H7 (cell line): ENCODE measurements at regions not wholly inside any gene's neighbourhood (a gene's known extent, or its start where the extent isn't known, plus 50 kb on each side); places are given as distances from the start of the nearest gene placed in this dataset.

Experiments used
- DNase-seq: peaks from one replicate; pipeline ENCODE4 v3.0.0; 2012
- H3K27me3 ChIP-seq: 2 replicates; pipeline ENCODE4 v1.6.0; 2011; ENCODE audit warnings: mild to moderate bottlenecking, low read length; ENCODE audit not compliant: control insufficient read depth, insufficient read depth
- H3K36me3 ChIP-seq: replicated peaks from 2 replicates; pipeline ENCODE4 v1.5.1; 2011; ENCODE audit warnings: low read length; ENCODE audit not compliant: control insufficient read depth, insufficient read depth
- H3K4me3 ChIP-seq: 2 replicates; pipeline ENCODE4 v1.5.1; 2011; ENCODE audit warnings: low read depth, mild to moderate bottlenecking, control low read depth, low read length, moderate library complexity; ENCODE audit not compliant: insufficient read depth

- no peak overlapping the region for H3K4me3 ChIP-seq
- H3K27me3 ChIP-seq = no peaks in the 10 kb centered on the region
- H3K36me3 ChIP-seq = no peaks in the 10 kb centered on the region
- no peak for DNase-seq
Observed at GRCh38 chr9:24413651-24414050, 132.0 kb downstream of the IZUMO3 start.

GRCh38 chr9:24398466-24398865 lies 147.2 kb downstream of the IZUMO3 start:
- H3K36me3 ChIP-seq = no peaks in the 10 kb centered on the region
- H3K27me3 ChIP-seq = no peaks in the 10 kb centered on the region
- no peak overlapping the region for H3K4me3 ChIP-seq
- no peak for DNase-seq

- Histone ChIP-seq H3K27me3 (no peaks in the 10 kb centered on the region), H3K4me3 (no peak overlapping the region), H3K36me3 (no peaks in the 10 kb centered on the region)
- no peak for DNase-seq
Observed at GRCh38 chr9:24391095-24391494, 154.6 kb downstream of the IZUMO3 start.

- Histone ChIP-seq H3K27me3 (no peaks in the 10 kb centered on the region), H3K4me3 (no peak overlapping the region), H3K36me3 (no peaks in the 10 kb centered on the region)
- no peak for DNase-seq
Observed at GRCh38 chr9:24385077-24385476, 160.6 kb downstream of the IZUMO3 start.

GRCh38 chr9:24382566-24382965 lies 163.1 kb downstream of the IZUMO3 start:
- DNase-seq = no peak
- Histone ChIP-seq H3K4me3 (no peak overlapping the region), H3K36me3 (no peaks in the 10 kb centered on the region), H3K27me3 (no peaks in the 10 kb centered on the region)

GRCh38 chr9:24381205-24381604 lies 164.5 kb downstream of the IZUMO3 start:
- DNase-seq = no peak
- H3K36me3 ChIP-seq = no peaks in the 10 kb centered on the region
- H3K27me3 ChIP-seq = no peaks in the 10 kb centered on the region
- no peak overlapping the region for H3K4me3 ChIP-seq

GRCh38 chr9:24359046-24359445 lies 186.7 kb downstream of the IZUMO3 start:
- no peak for DNase-seq
- H3K27me3 ChIP-seq = no peaks in the 10 kb centered on the region
- H3K4me3 ChIP-seq = no peak overlapping the region

DNA sequence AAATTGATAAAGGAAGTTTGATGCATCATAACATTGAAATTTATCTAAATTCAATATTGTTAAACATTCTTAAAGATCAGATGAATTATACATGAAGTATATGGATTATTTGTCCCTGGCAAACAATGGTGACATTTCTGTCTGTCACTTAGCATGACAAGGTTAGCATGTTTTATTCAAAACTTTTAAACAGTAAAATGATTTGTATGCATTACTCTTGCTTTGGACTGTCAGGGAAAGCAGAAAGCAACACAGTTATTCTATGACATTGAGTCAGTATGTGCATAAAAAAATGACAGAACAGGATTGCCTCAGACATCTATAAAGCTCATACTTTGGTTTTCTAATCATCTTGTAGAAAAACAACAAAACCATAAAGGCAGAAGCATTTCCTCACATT lies 193.7 kb downstream of the IZUMO3 start:
- DNase-seq = no peak
- no peak overlapping the region for H3K4me3 ChIP-seq
- no peaks in the 10 kb centered on the region for H3K27me3 ChIP-seq
- H3K36me3 ChIP-seq = no peaks in the 10 kb centered on the region

More at GRCh38 chr9:24359046-24359445, 186.7 kb downstream of the IZUMO3 start:
- H3K36me3 ChIP-seq = no peaks in the 10 kb centered on the region

DNA sequence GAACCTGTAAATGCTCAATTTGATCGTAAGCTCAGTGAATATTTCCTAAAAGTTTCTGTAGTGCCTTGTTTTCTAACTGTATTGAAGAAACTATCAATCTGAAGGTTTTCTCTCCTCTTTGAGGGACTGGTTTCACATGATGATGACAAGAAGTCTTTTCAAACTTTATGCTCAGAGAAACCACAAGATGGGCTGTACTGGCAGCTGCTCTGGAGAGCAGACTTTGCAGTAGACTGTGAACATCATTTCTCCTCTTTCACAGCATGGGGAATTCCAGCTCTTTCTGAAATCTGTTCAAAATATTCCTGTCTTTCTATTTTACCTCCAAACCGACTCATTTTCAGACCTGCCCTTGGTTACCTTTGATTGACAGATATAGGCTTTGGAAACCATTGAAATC lies 194.4 kb downstream of the IZUMO3 start:
- DNase-seq = no peak
- H3K27me3 ChIP-seq = no peaks in the 10 kb centered on the region
- no peak overlapping the region for H3K4me3 ChIP-seq
- no peaks in the 10 kb centered on the region for H3K36me3 ChIP-seq

GRCh38 chr9:24342457-24342856 lies 203.2 kb downstream of the IZUMO3 start:
- Histone ChIP-seq H3K27me3 (no peaks in the 10 kb centered on the region), H3K4me3 (no peak overlapping the region), H3K36me3 (no peaks in the 10 kb centered on the region)
- DNase-seq = no peak

GRCh38 chr9:24333629-24334028 lies 212.1 kb downstream of the IZUMO3 start:
- no peaks in the 10 kb centered on the region for H3K36me3 ChIP-seq
- DNase-seq = no peak
- no peak overlapping the region for H3K4me3 ChIP-seq
- no peaks in the 10 kb centered on the region for H3K27me3 ChIP-seq

DNA sequence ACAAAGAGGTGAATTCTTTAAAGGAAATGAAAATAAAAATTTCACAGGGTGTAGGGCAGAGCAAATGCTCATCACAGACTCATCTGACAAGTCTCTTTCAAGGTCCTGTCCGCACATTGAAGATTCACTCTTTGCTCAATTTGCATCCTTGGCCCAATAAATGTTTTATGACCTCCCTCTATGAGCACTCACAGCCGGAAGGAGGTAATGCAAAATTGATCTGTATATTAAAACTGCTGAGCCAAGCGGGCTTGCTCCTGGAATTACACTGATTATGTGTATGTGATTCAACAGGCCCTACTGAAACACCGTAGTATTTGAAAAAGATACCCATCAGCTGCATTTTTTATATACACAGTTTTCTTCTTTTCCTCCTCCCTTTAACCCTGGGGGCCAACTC lies 246.8 kb downstream of the IZUMO3 start:
- Histone ChIP-seq H3K27me3 (no peaks in the 10 kb centered on the region), H3K36me3 (no peaks in the 10 kb centered on the region), H3K4me3 (no peak overlapping the region)
- DNase-seq = no peak

DNA sequence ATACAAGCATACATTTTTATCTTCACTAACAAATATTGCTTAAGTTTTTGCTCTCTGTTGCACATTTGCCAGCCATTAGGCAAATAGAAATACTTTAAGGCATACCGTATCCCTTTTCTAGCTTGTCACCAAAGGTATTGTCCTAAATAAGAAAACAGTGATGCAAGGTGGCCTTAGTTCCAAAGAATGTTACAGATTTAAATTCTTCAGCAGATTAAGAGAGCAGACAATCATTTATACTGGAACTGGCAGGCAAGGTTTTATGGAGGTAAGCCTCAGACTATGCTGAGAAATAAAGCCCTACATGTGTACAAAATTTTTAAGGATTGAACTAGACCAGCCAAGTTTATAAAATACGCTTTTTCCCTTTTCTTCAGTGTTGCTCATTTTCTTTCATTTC lies 247.8 kb downstream of the IZUMO3 start:
- Histone ChIP-seq H3K36me3 (no peaks in the 10 kb centered on the region), H3K4me3 (no peak overlapping the region), H3K27me3 (no peaks in the 10 kb centered on the region)
- DNase-seq = no peak

GRCh38 chr9:24296124-24296523 lies 249.6 kb downstream of the IZUMO3 start:
- Histone ChIP-seq H3K36me3 (no peaks in the 10 kb centered on the region; the same call in 1 of the 2 replicates), H3K4me3 (no peak overlapping the region), H3K27me3 (no peaks in the 10 kb centered on the region)
- DNase-seq = no peak

GRCh38 chr9:24293386-24293785 lies 252.3 kb downstream of the IZUMO3 start:
- H3K27me3 ChIP-seq = no peaks in the 10 kb centered on the region
- no peaks in the 10 kb centered on the region; the same call in 1 of the 2 replicates for H3K36me3 ChIP-seq
- DNase-seq = peak; percentile 4
- H3K4me3 ChIP-seq = no peak overlapping the region

DNA sequence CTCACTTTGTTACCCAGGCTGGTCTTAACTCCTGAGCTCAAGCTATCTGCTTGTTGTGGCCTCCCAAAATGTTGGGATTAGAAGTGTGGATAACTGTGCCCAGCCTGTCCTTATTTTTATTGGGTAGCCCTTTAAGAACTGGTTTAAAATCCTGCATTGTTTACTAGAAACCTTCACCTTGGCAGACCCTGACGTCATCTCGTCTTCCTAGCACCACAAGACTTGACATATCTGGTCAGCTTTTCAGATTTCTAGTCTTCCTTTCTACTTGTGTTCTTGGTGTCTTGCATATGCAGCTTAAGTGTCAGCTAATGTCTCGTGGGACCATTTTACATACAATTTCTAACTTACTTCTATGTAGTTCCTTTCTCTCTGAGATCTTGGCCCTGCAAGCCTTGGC lies 258.9 kb downstream of the IZUMO3 start:
- Histone ChIP-seq H3K27me3 (no peaks in the 10 kb centered on the region), H3K4me3 (no peak overlapping the region), H3K36me3 (no peaks in the 10 kb centered on the region; the same call in 1 of the 2 replicates)
- DNase-seq = no peak
